ENCODE measurements at regions not wholly inside any gene's neighbourhood (a gene's known extent, or its start where the extent isn't known, plus 50 kb on each side); places are given as distances from the start of the nearest gene placed in this dataset.

DNA sequence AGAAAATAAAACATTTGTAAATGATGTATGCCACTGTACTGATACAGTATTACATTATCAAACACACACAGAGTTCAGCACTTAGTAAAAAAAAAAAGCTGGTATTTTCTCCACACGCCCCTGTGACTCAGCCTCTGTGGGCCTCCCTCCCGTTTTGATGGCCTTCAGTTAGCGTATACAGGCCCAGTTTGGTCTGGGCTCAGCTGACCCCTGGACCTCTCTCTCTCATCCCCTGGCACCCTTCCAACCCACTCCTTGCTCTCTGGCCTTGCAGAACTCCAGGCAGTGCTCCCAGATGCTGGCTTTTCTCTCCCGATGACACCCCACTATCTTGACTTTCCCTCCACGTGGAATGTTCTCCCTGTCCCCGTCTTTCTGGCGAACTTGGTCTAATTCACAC is 89.0 kb upstream of the LIMCH1 start:
- no peak overlapping the region for H3K27ac ChIP-seq
- no peak overlapping the region for H3K4me3 ChIP-seq
- no peaks in the 10 kb centered on the region for H3K36me3 ChIP-seq (ENCODE audit: insufficient read depth, low read length)
- no peaks in the 10 kb centered on the region for H3K9me3 ChIP-seq (ENCODE audit: low read depth, low read length)
- TF ChIP-seq EZH2 (IDR thresholded peaks at IDR 0.05) (no peak), FOXP2 (optimal IDR thresholded peaks at IDR 0.05; ENCODE audit: control extremely low read depth, extremely low read length, insufficient read depth) (no peak), POLR2AphosphoS5 (IDR thresholded peaks at IDR 0.05; ENCODE audit: borderline replicate concordance, low read depth, low read length) (no peak)
- DNase-seq (ENCODE audit: low read depth, low spot score) = no peak
- no peak overlapping the region for H3K9ac ChIP-seq (ENCODE audit: insufficient read length)

- Histone ChIP-seq H3K36me3 (ENCODE audit: insufficient read depth, low read length) (no peaks in the 10 kb centered on the region), H3K9ac (ENCODE audit: insufficient read length) (no peak overlapping the region), H3K27ac (no peak overlapping the region), H3K9me3 (ENCODE audit: low read depth, low read length) (no peaks in the 10 kb centered on the region), H3K4me3 (no peak overlapping the region)
- TF ChIP-seq POLR2AphosphoS5 (IDR thresholded peaks at IDR 0.05; ENCODE audit: borderline replicate concordance, low read depth, low read length) (no peak), EZH2 (IDR thresholded peaks at IDR 0.05) (no peak), FOXP2 (optimal IDR thresholded peaks at IDR 0.05; ENCODE audit: control extremely low read depth, extremely low read length, insufficient read depth) (no peak)
- DNase-seq (ENCODE audit: low read depth, low spot score) = no peak
Measured at GRCh38 chr4:41451961-41452360, 86.0 kb upstream of the LIMCH1 start.

DNA sequence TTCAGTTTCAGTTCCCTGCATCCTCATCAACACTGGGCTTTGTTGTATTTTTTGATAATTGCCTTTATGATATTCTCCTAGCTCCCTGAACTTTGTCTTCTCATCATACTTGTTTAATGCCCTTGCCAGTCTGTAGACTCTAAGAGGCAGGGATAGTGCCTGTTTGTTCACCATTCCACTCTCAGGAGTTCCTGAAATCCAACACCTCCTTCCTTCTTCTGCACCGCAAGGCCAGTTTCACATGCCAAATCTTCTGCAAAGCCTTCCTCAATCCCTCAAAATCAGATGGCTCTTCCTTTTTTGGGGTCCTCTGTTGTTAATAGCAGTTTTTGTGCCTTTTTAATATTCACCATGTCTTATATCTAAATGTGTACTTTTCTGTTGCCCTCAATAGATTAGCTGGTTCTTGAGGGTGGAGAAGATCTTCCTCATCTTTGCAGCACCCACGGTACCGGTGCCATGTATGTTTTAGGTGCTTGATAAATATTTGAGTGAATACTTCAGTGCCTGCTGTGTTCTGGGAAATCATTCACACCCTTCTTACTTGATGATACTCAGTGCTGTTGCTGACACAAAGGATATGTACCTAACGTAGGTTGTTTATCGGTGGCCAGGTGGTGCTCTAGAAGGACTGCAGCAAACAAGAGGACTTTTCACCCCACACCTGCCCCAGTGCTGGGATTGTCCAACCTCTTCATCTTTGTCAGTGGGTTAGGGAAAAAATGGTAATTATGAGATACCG is 85.3 kb upstream of the LIMCH1 start:
- Histone ChIP-seq H3K9me3 (ENCODE audit: low read depth, low read length) (no peaks in the 10 kb centered on the region), H3K36me3 (ENCODE audit: insufficient read depth, low read length) (no peaks in the 10 kb centered on the region), H3K4me3 (no peak overlapping the region), H3K27ac (no peak overlapping the region), H3K9ac (ENCODE audit: insufficient read length) (no peak overlapping the region)
- TF ChIP-seq POLR2AphosphoS5 (IDR thresholded peaks at IDR 0.05; ENCODE audit: borderline replicate concordance, low read depth, low read length) (no peak), EZH2 (IDR thresholded peaks at IDR 0.05) (no peak), FOXP2 (optimal IDR thresholded peaks at IDR 0.05; ENCODE audit: control extremely low read depth, extremely low read length, insufficient read depth) (no peak)
- DNase-seq (ENCODE audit: low read depth, low spot score) = no peak

GRCh38 chr4:41454423-41454822 is 83.5 kb upstream of the LIMCH1 start:
- no peaks in the 10 kb centered on the region for H3K36me3 ChIP-seq (ENCODE audit: insufficient read depth, low read length)
- H3K9ac ChIP-seq (ENCODE audit: insufficient read length) = no peak overlapping the region
- H3K27ac ChIP-seq = no peak overlapping the region
- no peaks in the 10 kb centered on the region for H3K9me3 ChIP-seq (ENCODE audit: low read depth, low read length)
- no peak for TF ChIP-seq POLR2AphosphoS5 (IDR thresholded peaks at IDR 0.05; ENCODE audit: borderline replicate concordance, low read depth, low read length)
- TF ChIP-seq FOXP2 (optimal IDR thresholded peaks at IDR 0.05; ENCODE audit: control extremely low read depth, extremely low read length, insufficient read depth) = no peak
- no peak for TF ChIP-seq EZH2 (IDR thresholded peaks at IDR 0.05)
- no peak overlapping the region for H3K4me3 ChIP-seq
- DNase-seq (ENCODE audit: low read depth, low spot score) = no peak

DNA sequence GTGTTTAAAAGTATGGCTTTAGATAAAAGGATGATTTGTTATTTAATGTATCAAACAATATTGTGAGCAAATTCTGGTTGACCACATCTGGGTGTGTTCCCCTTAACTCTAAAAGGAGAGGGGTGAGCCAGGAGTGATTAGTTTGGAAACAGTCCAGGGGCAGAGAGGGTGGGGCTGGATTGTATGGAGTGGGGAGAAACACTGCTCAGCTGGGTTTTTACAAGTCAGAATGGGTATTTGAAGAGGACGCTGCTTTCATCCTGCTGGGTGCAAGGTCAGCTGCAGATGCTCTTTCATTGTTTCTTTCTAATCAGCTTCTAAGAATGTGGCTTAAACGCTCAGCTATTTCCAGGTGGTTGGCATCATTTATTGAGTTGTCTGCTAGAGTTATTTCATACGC is 82.8 kb upstream of the LIMCH1 start:
- no peak for TF ChIP-seq FOXP2 (optimal IDR thresholded peaks at IDR 0.05; ENCODE audit: control extremely low read depth, extremely low read length, insufficient read depth)
- no peak for DNase-seq (ENCODE audit: low read depth, low spot score)
- Histone ChIP-seq H3K36me3 (ENCODE audit: insufficient read depth, low read length) (no peaks in the 10 kb centered on the region), H3K4me3 (no peak overlapping the region), H3K27ac (no peak overlapping the region), H3K9ac (ENCODE audit: insufficient read length) (no peak overlapping the region), H3K9me3 (ENCODE audit: low read depth, low read length) (no peaks in the 10 kb centered on the region)

DNA sequence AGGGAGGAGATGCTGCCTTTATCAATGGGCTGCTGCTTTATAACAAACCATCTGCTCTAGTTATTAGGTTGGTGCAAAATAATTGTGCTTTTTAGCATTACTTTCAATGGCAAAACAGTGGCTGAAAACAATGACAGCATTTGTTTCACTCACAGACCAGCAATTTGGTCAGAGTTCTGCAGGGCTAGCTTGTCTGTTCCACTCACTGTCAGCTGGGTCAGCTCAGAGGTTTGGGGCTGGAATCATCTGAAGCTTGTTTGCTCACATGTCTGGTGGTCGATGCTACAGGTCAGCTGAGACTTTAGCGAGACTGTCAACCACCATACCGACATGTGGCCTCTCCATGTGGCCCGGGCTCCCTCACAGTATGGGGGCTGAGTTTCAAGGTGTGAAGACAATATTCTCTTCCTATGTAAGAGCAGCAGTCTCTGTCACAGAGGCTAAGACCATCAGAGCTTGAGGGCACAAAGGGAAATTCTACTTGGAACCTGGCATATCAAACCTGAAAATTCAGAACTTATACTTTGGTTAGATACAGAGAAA is 81.3 kb upstream of the LIMCH1 start:
- H3K9ac ChIP-seq (ENCODE audit: insufficient read length) = no peak overlapping the region
- no peak for TF ChIP-seq EZH2 (IDR thresholded peaks at IDR 0.05)
- TF ChIP-seq POLR2AphosphoS5 (IDR thresholded peaks at IDR 0.05; ENCODE audit: borderline replicate concordance, low read depth, low read length) = no peak
- no peak for TF ChIP-seq FOXP2 (optimal IDR thresholded peaks at IDR 0.05; ENCODE audit: control extremely low read depth, extremely low read length, insufficient read depth)
- DNase-seq (ENCODE audit: low read depth, low spot score) = no peak
- H3K36me3 ChIP-seq (ENCODE audit: insufficient read depth, low read length) = no peaks in the 10 kb centered on the region
- H3K27ac ChIP-seq = no peak overlapping the region
- no peaks in the 10 kb centered on the region for H3K9me3 ChIP-seq (ENCODE audit: low read depth, low read length)
- H3K4me3 ChIP-seq = no peak overlapping the region

- DNase-seq (ENCODE audit: low read depth, low spot score) = no peak
- no peak overlapping the region for H3K9ac ChIP-seq (ENCODE audit: insufficient read length)
- no peaks in the 10 kb centered on the region for H3K36me3 ChIP-seq (ENCODE audit: insufficient read depth, low read length)
- no peak overlapping the region for H3K27ac ChIP-seq
- no peaks in the 10 kb centered on the region for H3K9me3 ChIP-seq (ENCODE audit: low read depth, low read length)
- TF ChIP-seq EZH2 (IDR thresholded peaks at IDR 0.05) = no peak
- no peak for TF ChIP-seq FOXP2 (optimal IDR thresholded peaks at IDR 0.05; ENCODE audit: control extremely low read depth, extremely low read length, insufficient read depth)
- TF ChIP-seq POLR2AphosphoS5 (IDR thresholded peaks at IDR 0.05; ENCODE audit: borderline replicate concordance, low read depth, low read length) = no peak
- no peak overlapping the region for H3K4me3 ChIP-seq
Measured at GRCh38 chr4:41458689-41459088, 79.3 kb upstream of the LIMCH1 start.

- Histone ChIP-seq H3K4me3 (no peak overlapping the region), H3K36me3 (ENCODE audit: insufficient read depth, low read length) (no peaks in the 10 kb centered on the region), H3K9me3 (ENCODE audit: low read depth, low read length) (no peaks in the 10 kb centered on the region), H3K9ac (ENCODE audit: insufficient read length) (no peak overlapping the region), H3K27ac (no peak overlapping the region)
- no peak for DNase-seq (ENCODE audit: low read depth, low spot score)
- no peak for TF ChIP-seq POLR2AphosphoS5 (IDR thresholded peaks at IDR 0.05; ENCODE audit: borderline replicate concordance, low read depth, low read length)
- TF ChIP-seq EZH2 (IDR thresholded peaks at IDR 0.05) = no peak
- no peak for TF ChIP-seq FOXP2 (optimal IDR thresholded peaks at IDR 0.05; ENCODE audit: control extremely low read depth, extremely low read length, insufficient read depth)
Measured at GRCh38 chr4:41460641-41461040, 77.3 kb upstream of the LIMCH1 start.
